Peyer's patch (tissue), 4 donors: ENCODE measurements at regions not wholly inside any gene's neighbourhood (a gene's known extent, or its start where the extent isn't known, plus 50 kb on each side); places are given as distances from the start of the nearest gene placed in this dataset.

Experiments used
- DNase-seq, 3 donors: peaks; one replicate each; pipeline ENCODE4 v3.0.0-alpha.2; 2017 to 2019
- H3K27ac ChIP-seq, 4 donors: fragments of 200-600 bp; sonication (generic); one replicate each; pipeline ENCODE4 v1.5.1; 2016 to 2019
- H3K27me3 ChIP-seq, 2 donors: fragments of 200-600 bp; sonication (generic); one replicate each; pipeline ENCODE4 v1.5.1; 2019
- H3K36me3 ChIP-seq, 3 donors: fragments of 200-600 bp; sonication (generic); one replicate each; pipeline ENCODE4 v1.5.1; 2016 to 2019
- H3K4me1 ChIP-seq, 4 donors: fragments of 200-600 bp; sonication (generic); one replicate each; pipeline ENCODE4 v1.5.1; 2016 to 2019
- H3K4me3 ChIP-seq, 4 donors: fragments of 200-600 bp; sonication (generic); 1 replicate in 3 of 4; 2 replicates in 1 of 4; pipeline ENCODE4 v1.5.1; 2016 to 2019; ENCODE audit warnings: mild to moderate bottlenecking in 1 of 4
- H3K9me3 ChIP-seq, 4 donors: fragments of 200-600 bp; sonication (generic); one replicate each; pipeline ENCODE4 v1.5.1; 2016 to 2019; ENCODE audit warnings: mild to moderate bottlenecking in 1 of 4
- CTCF ChIP-seq, 6 experiments: fragments of 450-650 bp in 4 of 6; fragments of 200-600 bp in 2 of 6; sonication (generic) in 1 of 6; IDR thresholded peaks; one replicate each; pipeline ENCODE4 v1.5.1; 2017 to 2019; ENCODE audit warnings: antibody characterized with exemption in 6 of 6, mild to moderate bottlenecking in 3 of 6, moderate library complexity in 1 of 6
- POLR2A ChIP-seq, 2 donors: fragments of 450-650 bp; IDR thresholded peaks; one replicate each; pipeline ENCODE4 v1.5.1; 2017; ENCODE audit warnings: antibody characterized with exemption in 2 of 2, mild to moderate bottlenecking in 2 of 2, moderate library complexity in 2 of 2

GRCh38 chr13:80547341-80547740, 206.4 kb upstream of the SPRY2 start:
- DNase-seq = no peak
- no peaks in the 10 kb centered on the region for H3K36me3 ChIP-seq
- no peak overlapping the region for H3K4me3 ChIP-seq
- no peaks in the 10 kb centered on the region for H3K9me3 ChIP-seq
- no peaks in the 10 kb centered on the region for H3K4me1 ChIP-seq
- no peak for TF ChIP-seq CTCF (IDR thresholded peaks at IDR 0.05)
- no peak for TF ChIP-seq POLR2A (IDR thresholded peaks at IDR 0.05)
- H3K27ac ChIP-seq = no peak overlapping the region
- H3K27me3 ChIP-seq = no peaks in the 10 kb centered on the region

GRCh38 chr13:80533175-80533574, 192.2 kb upstream of the SPRY2 start:
- Histone ChIP-seq H3K27ac (no peak overlapping the region), H3K9me3 (no peaks in the 10 kb centered on the region), H3K4me1 (no peaks in the 10 kb centered on the region), H3K4me3 (no peak overlapping the region), H3K36me3 (no peaks in the 10 kb centered on the region), H3K27me3 (no peaks in the 10 kb centered on the region)
- no peak for DNase-seq
- TF ChIP-seq CTCF (IDR thresholded peaks at IDR 0.05) = no peak
- TF ChIP-seq POLR2A (IDR thresholded peaks at IDR 0.05) = no peak

GRCh38 chr13:80530902-80531301, 190.0 kb upstream of the SPRY2 start:
- Histone ChIP-seq H3K4me1 (no peaks in the 10 kb centered on the region), H3K27ac (no peak overlapping the region), H3K9me3 (no peaks in the 10 kb centered on the region), H3K36me3 (no peaks in the 10 kb centered on the region), H3K4me3 (no peak overlapping the region), H3K27me3 (no peaks in the 10 kb centered on the region)
- TF ChIP-seq POLR2A (IDR thresholded peaks at IDR 0.05) = no peak
- TF ChIP-seq CTCF (IDR thresholded peaks at IDR 0.05) = no peak
- DNase-seq = no peak

- no peak overlapping the region for H3K27ac ChIP-seq
- TF ChIP-seq POLR2A (IDR thresholded peaks at IDR 0.05) = no peak
- no peak for TF ChIP-seq CTCF (IDR thresholded peaks at IDR 0.05)
- DNase-seq = no peak
- no peaks in the 10 kb centered on the region for H3K9me3 ChIP-seq
- no peaks in the 10 kb centered on the region for H3K4me1 ChIP-seq
- H3K27me3 ChIP-seq = no peaks in the 10 kb centered on the region
- H3K4me3 ChIP-seq = no peak overlapping the region
- no peaks in the 10 kb centered on the region for H3K36me3 ChIP-seq
Measured at GRCh38 chr13:80530191-80530590, 189.3 kb upstream of the SPRY2 start.

- TF ChIP-seq POLR2A (IDR thresholded peaks at IDR 0.05) = no peak
- no peak for TF ChIP-seq CTCF (IDR thresholded peaks at IDR 0.05)
- no peaks in the 10 kb centered on the region for H3K27me3 ChIP-seq
- H3K27ac ChIP-seq = no peak overlapping the region
- H3K4me1 ChIP-seq = no peaks in the 10 kb centered on the region
- DNase-seq = no peak
- no peaks in the 10 kb centered on the region for H3K9me3 ChIP-seq
- H3K36me3 ChIP-seq = no peaks in the 10 kb centered on the region
- no peak overlapping the region for H3K4me3 ChIP-seq
Measured at GRCh38 chr13:80529734-80530133, 188.8 kb upstream of the SPRY2 start.

- no peak overlapping the region for H3K27ac ChIP-seq
- no peak for DNase-seq
- no peaks in the 10 kb centered on the region for H3K4me1 ChIP-seq
- TF ChIP-seq CTCF (IDR thresholded peaks at IDR 0.05) = no peak
- no peak for TF ChIP-seq POLR2A (IDR thresholded peaks at IDR 0.05)
- H3K36me3 ChIP-seq = no peaks in the 10 kb centered on the region
- no peaks in the 10 kb centered on the region for H3K27me3 ChIP-seq
- no peak overlapping the region for H3K4me3 ChIP-seq
- H3K9me3 ChIP-seq = no peaks in the 10 kb centered on the region
Measured at GRCh38 chr13:80528733-80529132, 187.8 kb upstream of the SPRY2 start.
